ENCODE measurements at regions not wholly inside any gene's neighbourhood (a gene's known extent, or its start where the extent isn't known, plus 50 kb on each side); places are given as distances from the start of the nearest gene placed in this dataset.

DNA sequence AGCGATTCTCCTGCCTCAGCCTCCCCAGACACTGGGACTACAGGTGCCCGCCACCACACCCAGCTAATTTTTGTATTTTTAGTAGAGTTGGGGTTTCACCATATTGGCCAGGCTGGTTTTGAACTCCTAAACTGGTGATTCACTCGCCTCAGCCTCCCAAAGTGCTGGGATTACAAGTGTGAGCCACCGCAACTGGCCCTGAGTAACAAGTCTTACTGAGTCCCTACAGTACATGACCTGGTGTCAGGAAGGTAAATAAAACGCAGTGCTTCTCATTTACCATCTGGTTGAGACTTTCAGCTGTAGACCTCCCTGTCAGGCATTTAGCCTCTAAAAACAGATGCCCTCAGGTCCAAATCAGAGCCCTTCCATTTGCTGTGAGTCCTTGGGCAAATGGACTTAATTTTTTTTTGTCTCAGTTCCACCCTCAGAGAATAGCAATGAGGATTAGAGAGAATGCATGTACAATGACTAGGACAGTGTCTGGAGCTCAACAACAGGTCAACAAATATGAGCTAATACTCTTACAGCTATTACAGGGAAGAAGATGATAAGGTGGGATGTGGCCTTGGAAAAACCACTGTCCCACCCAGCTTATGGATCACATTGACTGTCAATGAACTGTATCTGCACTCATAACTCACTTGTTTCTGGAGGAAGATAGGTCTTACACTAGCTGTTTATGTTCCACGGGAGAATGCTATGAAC lies 70.5 kb downstream of the PHLDA1 start:
- no peak overlapping the region for H3K27ac ChIP-seq (ENCODE audit: low read depth in 1 of 2, low read length in 2 of 2)
- TF ChIP-seq, protein P1, sequence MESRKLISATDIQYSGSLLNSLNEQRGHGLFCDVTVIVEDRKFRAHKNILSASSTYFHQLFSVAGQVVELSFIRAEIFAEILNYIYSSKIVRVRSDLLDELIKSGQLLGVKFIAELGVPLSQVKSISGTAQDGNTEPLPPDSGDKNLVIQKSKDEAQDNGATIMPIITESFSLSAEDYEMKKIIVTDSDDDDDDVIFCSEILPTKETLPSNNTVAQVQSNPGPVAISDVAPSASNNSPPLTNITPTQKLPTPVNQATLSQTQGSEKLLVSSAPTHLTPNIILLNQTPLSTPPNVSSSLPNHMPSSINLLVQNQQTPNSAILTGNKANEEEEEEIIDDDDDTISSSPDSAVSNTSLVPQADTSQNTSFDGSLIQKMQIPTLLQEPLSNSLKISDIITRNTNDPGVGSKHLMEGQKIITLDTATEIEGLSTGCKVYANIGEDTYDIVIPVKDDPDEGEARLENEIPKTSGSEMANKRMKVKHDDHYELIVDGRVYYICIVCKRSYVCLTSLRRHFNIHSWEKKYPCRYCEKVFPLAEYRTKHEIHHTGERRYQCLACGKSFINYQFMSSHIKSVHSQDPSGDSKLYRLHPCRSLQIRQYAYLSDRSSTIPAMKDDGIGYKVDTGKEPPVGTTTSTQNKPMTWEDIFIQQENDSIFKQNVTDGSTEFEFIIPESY (IDR thresholded peaks at IDR 0.05): no peak
- no peak for TF ChIP-seq JUND (IDR thresholded peaks at IDR 0.05)
- no peak for TF ChIP-seq YY1 (IDR thresholded peaks at IDR 0.05)
- no peak for TF ChIP-seq HNF4G (IDR thresholded peaks at IDR 0.05)
- TF ChIP-seq GABPA (IDR thresholded peaks at IDR 0.05 in 1 of 2, conservative IDR thresholded peaks at IDR 0.05 in 1 of 2): no peak
- TF ChIP-seq ATF3 (IDR thresholded peaks at IDR 0.05): no peak
- TF ChIP-seq RAD21 (IDR thresholded peaks at IDR 0.05): no peak
- no peak for TF ChIP-seq EGR1 (IDR thresholded peaks at IDR 0.05; ENCODE audit: low read depth in 2 of 2)
- TF ChIP-seq TAF1 (conservative IDR thresholded peaks at IDR 0.05): no peak
- TF ChIP-seq NR2F2 (IDR thresholded peaks at IDR 0.05): no peak
- no peak for TF ChIP-seq FOXA1 (IDR thresholded peaks at IDR 0.05)
- TF ChIP-seq RXRA (IDR thresholded peaks at IDR 0.05): no peak
- TF ChIP-seq, protein P2, sequence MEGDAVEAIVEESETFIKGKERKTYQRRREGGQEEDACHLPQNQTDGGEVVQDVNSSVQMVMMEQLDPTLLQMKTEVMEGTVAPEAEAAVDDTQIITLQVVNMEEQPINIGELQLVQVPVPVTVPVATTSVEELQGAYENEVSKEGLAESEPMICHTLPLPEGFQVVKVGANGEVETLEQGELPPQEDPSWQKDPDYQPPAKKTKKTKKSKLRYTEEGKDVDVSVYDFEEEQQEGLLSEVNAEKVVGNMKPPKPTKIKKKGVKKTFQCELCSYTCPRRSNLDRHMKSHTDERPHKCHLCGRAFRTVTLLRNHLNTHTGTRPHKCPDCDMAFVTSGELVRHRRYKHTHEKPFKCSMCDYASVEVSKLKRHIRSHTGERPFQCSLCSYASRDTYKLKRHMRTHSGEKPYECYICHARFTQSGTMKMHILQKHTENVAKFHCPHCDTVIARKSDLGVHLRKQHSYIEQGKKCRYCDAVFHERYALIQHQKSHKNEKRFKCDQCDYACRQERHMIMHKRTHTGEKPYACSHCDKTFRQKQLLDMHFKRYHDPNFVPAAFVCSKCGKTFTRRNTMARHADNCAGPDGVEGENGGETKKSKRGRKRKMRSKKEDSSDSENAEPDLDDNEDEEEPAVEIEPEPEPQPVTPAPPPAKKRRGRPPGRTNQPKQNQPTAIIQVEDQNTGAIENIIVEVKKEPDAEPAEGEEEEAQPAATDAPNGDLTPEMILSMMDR (IDR thresholded peaks at IDR 0.05; ENCODE audit: low read depth, low read length, missing input control): no peak
- no peak for TF ChIP-seq REST (IDR thresholded peaks at IDR 0.05)

More for the DNA sequence above, 70.5 kb downstream of the PHLDA1 start:
- Histone ChIP-seq H3K4me3 (ENCODE audit: low read depth in 1 of 3, low read length in 3 of 3) (no peak overlapping the region), H3K9me3 (ENCODE audit: control insufficient read depth in 4 of 4, low read length in 3 of 4) (no peaks in the 10 kb centered on the region), H3K27me3 (ENCODE audit: control insufficient read depth in 4 of 4, insufficient read depth in 4 of 4, low read length in 3 of 4) (no peaks in the 10 kb centered on the region), H3K36me3 (ENCODE audit: control insufficient read depth in 4 of 4, insufficient read depth in 3 of 4, low read depth in 1 of 4, low read length in 3 of 4) (no peaks in the 10 kb centered on the region), H3K9ac (ENCODE audit: low read depth in 1 of 2, low read length in 2 of 2) (no peak overlapping the region), H3K4me1 (ENCODE audit: control insufficient read depth in 4 of 4, insufficient read depth in 4 of 4, low read length in 3 of 4) (peaks cover 0 to 6% (median 2%) of the 10 kb centered on the region in 4 donors)
- no peak for DNase-seq (ENCODE audit: low spot score)
- 97% methylated on average over 6 of the region's 6 CpGs for WGBS

Data from liver (tissue), 8 donors.